HepG2 (cell line): ENCODE measurements at regions not wholly inside any gene's neighbourhood (a gene's known extent, or its start where the extent isn't known, plus 50 kb on each side); places are given as distances from the start of the nearest gene placed in this dataset.

Source experiments
- AGO1 ChIP-seq: fragments of 200-400 bp; formaldehyde crosslinking; IDR thresholded peaks from 2 replicates; pipeline ENCODE4 v1.6.1; 2017; ENCODE audit warnings: mild to moderate bottlenecking, low read depth, low read length, moderate library complexity; ENCODE audit not compliant: poor library complexity, severe bottlenecking
- AGO2 ChIP-seq: fragments of 200-400 bp; formaldehyde crosslinking; optimal IDR thresholded peaks from 2 replicates; pipeline ENCODE3; 2017; ENCODE audit warnings: mild to moderate bottlenecking, low read depth, low read length, moderate library complexity
- ARNTL ChIP-seq: sonication (generic); formaldehyde crosslinking; IDR thresholded peaks from 2 replicates; pipeline ENCODE4 v1.4.0; 2020; ENCODE audit warnings: mild to moderate bottlenecking, missing genetic modification reagents
- CEBPB ChIP-seq: IDR thresholded peaks from 2 replicates; pipeline ENCODE4 v1.6.1; 2011; ENCODE audit warnings: low read depth, low read length, improper control_type of control experiment, borderline replicate concordance
- CTCF ChIP-seq: sonication (generic); formaldehyde crosslinking; IDR thresholded peaks from 2 replicates; pipeline ENCODE4 v1.5.0; 2020; ENCODE audit warnings: mild to moderate bottlenecking, missing genetic modification reagents, moderate library complexity
- IRF2 ChIP-seq: IDR thresholded peaks from 2 replicates; pipeline ENCODE4 v1.6.1; 2018; ENCODE audit warnings: missing genetic modification reagents, missing compliant biosample characterization
- MAF1 ChIP-seq: sonication (generic); formaldehyde crosslinking; IDR thresholded peaks from 2 replicates; pipeline ENCODE4 v1.5.0; 2020; ENCODE audit warnings: missing genetic modification reagents, borderline replicate concordance
- NR3C1 ChIP-seq: sonication (generic); formaldehyde crosslinking; IDR thresholded peaks from 2 replicates; pipeline ENCODE4 v1.4.0; 2020; ENCODE audit warnings: missing genetic modification reagents
- SNAPC5 ChIP-seq: sonication (generic); formaldehyde crosslinking; IDR thresholded peaks from 2 replicates; pipeline ENCODE4 v1.8.1; 2023; ENCODE audit warnings: mild to moderate bottlenecking, missing genetic modification reagents, borderline replicate concordance
- ZBTB43 ChIP-seq: sonication (generic); formaldehyde crosslinking; conservative IDR thresholded peaks from 2 replicates; pipeline ENCODE4 v1.4.0; 2020; ENCODE audit warnings: missing genetic modification reagents
- ZFP1 ChIP-seq: IDR thresholded peaks from 2 replicates; pipeline ENCODE4 v1.6.1; 2016
- ZFP90 ChIP-seq: sonication (generic); formaldehyde crosslinking; IDR thresholded peaks from 2 replicates; pipeline ENCODE4 v1.8.0; 2022; ENCODE audit warnings: missing genetic modification reagents, mild to moderate bottlenecking, inconsistent platforms, borderline replicate concordance
- ZNF235 ChIP-seq: sonication (generic); formaldehyde crosslinking; IDR thresholded peaks from 2 replicates; pipeline ENCODE4 v1.8.1; 2023; ENCODE audit warnings: mild to moderate bottlenecking, missing genetic modification reagents, borderline replicate concordance
- ZNF770 ChIP-seq: sonication (generic); formaldehyde crosslinking; IDR thresholded peaks from 2 replicates; pipeline ENCODE4 v1.5.0; 2020; ENCODE audit warnings: mild to moderate bottlenecking, missing genetic modification reagents
- ZNF773 ChIP-seq: sonication (generic); formaldehyde crosslinking; IDR thresholded peaks from 2 replicates; pipeline ENCODE4 v1.4.0; 2020; ENCODE audit warnings: missing genetic modification reagents, borderline replicate concordance

GRCh38 chr6:134495890-134496248 lies 178.0 kb upstream of the SGK1 start (continued):
- TF ChIP-seq MAF1 (CRISPR knock-in tag) (no peak), ZNF235 (no peak), CTCF (no peak), AGO1 (no peak), ZBTB43 (CRISPR knock-in tag) (no peak), AGO2 (no peak), ARNTL (CRISPR knock-in tag) (no peak), SNAPC5 (CRISPR knock-in tag) (no peak), IRF2 (CRISPR knock-in tag) (no peak), ZNF770 (no peak), CEBPB (no peak), NR3C1 (CRISPR knock-in tag) (no peak), ZNF773 (CRISPR knock-in tag) (no peak), ZFP90 (no peak), ZFP1 (CRISPR knock-in tag) (no peak)
